22Rv1 (cell line): ENCODE measurements at regions not wholly inside any gene's neighbourhood (a gene's known extent, or its start where the extent isn't known, plus 50 kb on each side); places are given as distances from the start of the nearest gene placed in this dataset.

Source experiments
- H3K27ac ChIP-seq: fragments of 450-650 bp; 2 replicates; pipeline ENCODE4 v1.5.1; 2017
- CTCF ChIP-seq: fragments of 450-650 bp; IDR thresholded peaks from 2 replicates; pipeline ENCODE4 v1.5.1; 2017; ENCODE audit warnings: mild to moderate bottlenecking
- ZFX ChIP-seq: fragments of 450-650 bp; IDR thresholded peaks from 2 replicates; pipeline ENCODE4 v1.6.1; 2017; ENCODE audit warnings: antibody characterized with exemption, borderline replicate concordance

DNA sequence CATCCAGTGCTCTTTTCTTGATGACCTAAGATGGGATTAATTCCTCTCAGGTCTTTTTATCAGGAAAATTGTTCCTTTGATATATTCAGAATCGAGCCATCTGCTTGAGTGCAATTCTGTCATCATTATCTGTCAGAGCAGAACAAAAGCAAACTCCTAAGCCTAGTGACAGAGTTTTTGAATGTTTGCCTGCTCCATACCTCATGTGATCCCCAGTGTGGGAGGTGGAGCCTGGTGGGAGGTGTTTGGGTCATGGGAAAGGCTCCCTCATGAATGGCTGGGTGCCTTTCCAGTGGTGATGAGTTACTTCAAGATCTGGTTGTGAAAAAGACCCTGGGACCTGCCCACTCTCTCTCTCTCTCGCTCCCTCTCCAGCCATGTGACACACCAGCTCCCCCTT, 628.2 kb downstream of the CDH11 start:
- no peak for TF ChIP-seq ZFX
- TF ChIP-seq CTCF, result no peak
- no peak overlapping the region for H3K27ac ChIP-seq

GRCh38 chr16:64489449-64489848, 632.4 kb downstream of the CDH11 start:
- no peak overlapping the region for H3K27ac ChIP-seq
- TF ChIP-seq CTCF, result no peak
- no peak for TF ChIP-seq ZFX

DNA sequence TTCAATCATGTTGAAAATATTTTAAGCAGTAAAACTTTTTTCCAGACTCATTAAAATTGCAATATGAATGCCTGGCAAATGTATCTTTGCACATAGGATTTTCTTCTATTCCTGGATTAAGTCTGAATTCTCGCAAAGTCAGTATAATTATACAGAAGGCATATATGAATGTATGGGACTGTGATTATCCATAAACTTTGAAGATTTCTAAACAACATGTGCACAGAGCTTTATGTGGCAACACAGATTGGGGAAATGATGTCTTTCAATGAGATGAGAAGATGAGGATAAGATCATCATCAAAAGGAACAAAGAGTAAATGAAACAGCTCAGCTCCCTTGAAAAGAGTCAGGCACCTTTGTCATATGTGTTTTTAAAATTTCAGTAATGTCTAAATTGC, 635.3 kb downstream of the CDH11 start:
- TF ChIP-seq CTCF, result no peak
- no peak for TF ChIP-seq ZFX
- no peak overlapping the region for H3K27ac ChIP-seq

DNA sequence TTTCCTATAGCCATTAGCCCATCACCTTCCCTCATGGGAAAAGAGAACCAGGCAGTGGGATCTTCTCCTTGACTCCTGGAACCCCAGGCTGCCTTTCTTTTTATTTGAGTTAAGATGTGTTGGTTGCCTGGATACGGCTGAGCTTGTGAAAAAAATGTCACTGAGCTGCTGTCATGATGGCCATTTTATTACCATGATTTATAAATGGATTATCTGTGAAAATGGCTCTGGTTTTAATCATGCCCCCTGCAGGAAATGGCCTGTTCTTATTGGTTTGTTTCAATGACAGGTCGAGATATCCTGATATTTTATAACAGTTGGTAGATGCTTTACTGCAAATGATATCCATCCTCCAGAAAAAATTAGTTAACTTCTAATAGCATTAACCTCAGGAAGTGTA, 640.4 kb downstream of the CDH11 start:
- H3K27ac ChIP-seq, result no peak overlapping the region
- no peak for TF ChIP-seq CTCF
- TF ChIP-seq ZFX, result no peak

GRCh38 chr16:64478252-64478906, 643.5 kb downstream of the CDH11 start:
- H3K27ac ChIP-seq, result no peak overlapping the region
- no peak for TF ChIP-seq CTCF
- TF ChIP-seq ZFX, result no peak

DNA sequence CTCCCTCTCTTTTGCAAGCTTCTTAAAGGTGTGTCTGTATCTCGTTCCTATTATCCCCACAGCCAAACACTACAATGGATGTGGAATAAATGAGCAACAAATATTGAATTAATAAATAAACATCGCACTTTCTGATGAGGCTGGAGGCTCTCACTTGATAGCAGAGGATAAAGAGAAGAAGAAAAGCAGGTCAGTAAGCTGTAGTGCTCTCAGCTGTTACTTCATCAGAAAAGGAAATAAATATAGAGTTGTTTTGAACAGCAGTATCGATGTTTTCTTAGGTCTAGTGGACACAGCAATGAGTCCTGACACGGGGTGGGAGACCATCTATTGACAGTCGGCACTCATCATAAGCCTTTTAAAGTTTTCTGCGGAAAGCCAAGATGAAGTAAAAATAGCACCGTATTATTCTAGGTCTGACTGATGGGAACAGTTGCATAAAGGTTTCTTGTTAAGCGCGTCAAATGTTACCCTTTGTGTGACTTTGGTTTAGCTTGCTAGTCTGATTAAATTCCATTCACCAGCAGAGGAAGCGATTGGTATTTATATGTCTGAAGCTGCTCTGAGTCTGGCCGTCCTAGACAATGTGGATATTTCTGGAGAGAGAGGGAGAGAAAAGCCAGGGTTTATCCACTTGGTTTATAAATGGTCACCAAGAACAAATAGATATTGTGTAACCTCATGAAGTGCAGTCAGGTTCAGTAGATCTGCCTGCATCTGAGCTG, 646.1 kb downstream of the CDH11 start:
- TF ChIP-seq CTCF, result no peak
- H3K27ac ChIP-seq, result no peak overlapping the region

DNA sequence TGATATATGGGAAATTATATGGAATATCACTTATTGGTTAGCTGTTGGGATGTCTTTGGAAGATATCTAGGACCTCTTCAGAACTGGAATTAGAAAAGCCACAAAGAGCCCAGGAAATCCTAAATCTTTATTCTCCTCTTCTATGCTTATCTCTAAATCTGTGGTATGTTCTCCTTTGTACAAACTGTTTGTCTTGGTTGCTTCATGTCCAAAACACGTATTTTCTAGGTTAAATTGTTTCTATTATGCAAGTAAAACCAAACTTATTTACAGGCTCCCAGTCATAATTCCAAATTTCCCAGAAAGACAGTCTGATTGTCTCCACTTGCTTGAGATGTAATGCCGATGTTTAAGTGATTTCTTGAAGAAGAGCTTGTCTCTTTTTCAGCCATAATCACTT, 650.9 kb downstream of the CDH11 start:
- TF ChIP-seq ZFX (no peak), CTCF (no peak)
- H3K27ac ChIP-seq, result no peak overlapping the region
